ENCODE measurements at regions not wholly inside any gene's neighbourhood (a gene's known extent, or its start where the extent isn't known, plus 50 kb on each side); places are given as distances from the start of the nearest gene placed in this dataset.

GRCh38 chrX:97985096-97985495 lies 1101.4 kb downstream of the RPA4 start (continued):
- TF ChIP-seq BACH1 (IDR thresholded peaks at IDR 0.05; ENCODE audit: low read length), result no peak
- TF ChIP-seq POU5F1 (IDR thresholded peaks at IDR 0.05; ENCODE audit: low read depth, low read length), result no peak
- TF ChIP-seq HDAC6 (IDR thresholded peaks at IDR 0.05; ENCODE audit: low read depth, low read length), result no peak
- TF ChIP-seq CBX5 (IDR thresholded peaks at IDR 0.05; ENCODE audit: low read depth, low read length), result no peak
